Activated CD8-positive, alpha-beta memory T cell treated with anti-CD3 and anti-CD28 coated beads, Interleukin-2, amount 50 U/mL, for 1 hour (primary cell): ENCODE measurements at regions not wholly inside any gene's neighbourhood (a gene's known extent, or its start where the extent isn't known, plus 50 kb on each side); places are given as distances from the start of the nearest gene placed in this dataset.

ENCODE experiments used
- DNase-seq: peaks from one replicate; pipeline ENCODE4 v3.0.0-alpha.2; 2020; ENCODE audit errors: extremely low read depth

DNA sequence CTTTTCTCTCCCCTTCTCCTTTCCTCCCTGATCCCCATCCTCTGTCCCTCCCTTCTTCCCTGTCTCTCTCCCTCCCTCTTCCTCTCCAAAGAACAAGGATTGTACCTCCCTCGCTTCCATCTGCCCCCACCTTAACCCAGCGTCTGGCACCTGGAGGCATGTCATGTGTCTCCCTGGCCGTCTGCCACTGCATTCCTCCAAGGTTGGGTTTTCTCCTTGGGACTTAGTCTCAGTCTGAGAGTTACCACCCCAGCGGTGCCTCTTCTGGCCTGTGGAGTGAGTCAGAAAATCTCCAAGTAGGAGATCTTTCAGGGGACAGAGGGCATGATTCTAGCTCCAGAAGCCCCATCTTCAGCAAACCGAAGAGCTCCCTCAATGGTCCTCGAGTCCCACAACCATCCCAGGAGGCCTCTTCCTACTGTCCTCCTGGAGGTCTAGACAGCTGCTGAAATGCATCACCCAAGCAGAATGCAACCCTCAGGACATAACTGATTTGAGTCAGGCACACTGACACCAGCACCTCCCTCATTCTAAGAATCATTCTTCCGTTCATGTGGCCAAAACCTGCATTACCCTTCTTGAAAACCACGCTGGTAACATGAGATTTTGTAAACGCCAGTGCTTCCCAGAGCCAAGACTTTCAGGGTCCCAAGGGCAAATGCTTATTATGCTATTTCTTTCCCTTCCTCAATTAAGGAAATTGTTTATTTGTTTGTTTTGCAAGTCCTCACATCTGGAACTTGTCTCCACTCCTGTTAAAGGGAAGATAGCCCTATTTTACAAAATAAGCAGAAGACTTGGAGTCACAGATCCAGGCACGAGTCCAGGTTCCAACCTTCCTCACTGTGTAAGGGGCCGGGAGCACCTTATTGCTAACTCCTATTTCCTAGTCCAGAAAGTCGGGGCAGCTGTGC is 463.2 kb downstream of the BCL11B start:
- no peak for DNase-seq

DNA sequence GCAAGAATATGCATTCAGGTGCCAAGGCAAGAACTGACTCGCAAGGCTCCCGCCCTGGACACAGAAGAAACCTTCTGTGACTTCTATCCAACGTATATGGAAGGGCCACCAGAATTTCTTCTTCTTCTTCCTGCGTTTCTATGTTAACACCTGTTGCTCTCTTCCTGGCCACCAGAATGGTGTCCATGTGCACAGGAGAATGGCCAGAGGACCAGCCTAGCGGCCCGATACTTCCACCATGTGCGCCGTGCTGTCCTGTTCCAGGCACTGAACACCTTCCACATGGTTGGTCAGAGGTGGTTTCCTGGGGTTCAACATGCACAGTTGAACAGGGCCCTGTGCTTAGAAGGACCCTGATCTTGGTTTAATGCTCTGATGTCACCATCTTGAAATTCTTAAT is 455.8 kb downstream of the BCL11B start:
- no peak for DNase-seq

GRCh38 chr14:98816720-98817119 is 455.3 kb downstream of the BCL11B start:
- no peak for DNase-seq

DNA sequence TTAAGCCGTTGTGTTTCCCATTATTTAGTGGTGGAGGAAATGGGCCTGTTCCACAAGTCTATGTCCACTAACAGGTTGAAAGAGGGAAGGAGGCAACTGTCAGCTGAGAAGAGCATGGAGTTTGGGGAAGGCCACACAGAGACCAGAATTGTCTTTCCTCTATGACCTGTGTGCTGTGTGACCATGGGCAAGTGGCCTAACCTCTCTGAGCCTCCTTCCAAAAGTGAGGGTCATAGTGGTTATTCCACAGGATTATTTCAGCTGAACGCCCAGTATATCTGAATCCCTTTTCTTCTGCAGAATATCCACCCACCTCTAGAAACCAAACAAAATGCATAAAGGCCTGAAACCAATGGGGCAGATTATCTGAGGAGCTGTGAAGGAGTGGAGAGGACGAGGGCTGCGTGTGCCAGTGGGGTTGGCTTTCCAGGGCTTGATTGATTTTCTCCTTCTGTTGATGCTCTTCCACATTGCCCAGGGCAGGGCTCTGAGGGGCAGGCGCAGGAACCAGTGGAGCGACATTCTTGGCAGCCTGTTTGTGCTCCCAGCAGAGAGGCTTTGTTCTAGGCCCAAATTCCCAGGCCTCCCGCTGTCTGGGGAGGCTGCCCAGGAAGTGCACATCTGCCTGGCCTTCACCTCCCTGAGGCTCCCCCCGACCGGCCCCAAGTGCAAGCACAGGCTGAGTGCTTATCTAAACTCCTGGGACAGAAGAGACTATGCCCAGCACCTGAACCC is 452.7 kb downstream of the BCL11B start:
- DNase-seq: no peak

- no peak for DNase-seq
These were observed 452.2 kb downstream of the BCL11B start for GRCh38 chr14:98819867-98820206.

- DNase-seq: no peak
These were observed 449.1 kb downstream of the BCL11B start for GRCh38 chr14:98822917-98823316.

GRCh38 chr14:98826618-98827017 is 445.4 kb downstream of the BCL11B start:
- DNase-seq: no peak

DNA sequence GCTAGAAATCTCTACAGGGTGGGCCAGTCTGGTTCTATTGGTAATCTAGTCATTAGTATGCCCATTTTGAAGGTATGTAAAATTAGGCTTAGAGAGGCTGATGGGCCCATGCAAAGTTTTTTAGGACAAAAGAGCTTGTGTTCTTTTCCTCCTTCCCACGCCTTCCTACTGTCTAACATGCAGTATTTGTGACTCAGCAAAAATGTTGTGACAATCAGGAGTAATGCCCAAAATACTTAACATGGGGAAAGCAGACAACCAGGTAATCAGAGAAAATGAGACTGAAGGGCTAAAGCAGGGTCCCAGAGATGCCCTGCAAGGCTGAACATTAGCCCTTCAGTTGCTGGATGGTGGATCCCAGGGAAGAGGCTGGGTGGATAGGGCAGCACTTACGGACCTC is 437.9 kb downstream of the BCL11B start:
- no peak for DNase-seq

DNA sequence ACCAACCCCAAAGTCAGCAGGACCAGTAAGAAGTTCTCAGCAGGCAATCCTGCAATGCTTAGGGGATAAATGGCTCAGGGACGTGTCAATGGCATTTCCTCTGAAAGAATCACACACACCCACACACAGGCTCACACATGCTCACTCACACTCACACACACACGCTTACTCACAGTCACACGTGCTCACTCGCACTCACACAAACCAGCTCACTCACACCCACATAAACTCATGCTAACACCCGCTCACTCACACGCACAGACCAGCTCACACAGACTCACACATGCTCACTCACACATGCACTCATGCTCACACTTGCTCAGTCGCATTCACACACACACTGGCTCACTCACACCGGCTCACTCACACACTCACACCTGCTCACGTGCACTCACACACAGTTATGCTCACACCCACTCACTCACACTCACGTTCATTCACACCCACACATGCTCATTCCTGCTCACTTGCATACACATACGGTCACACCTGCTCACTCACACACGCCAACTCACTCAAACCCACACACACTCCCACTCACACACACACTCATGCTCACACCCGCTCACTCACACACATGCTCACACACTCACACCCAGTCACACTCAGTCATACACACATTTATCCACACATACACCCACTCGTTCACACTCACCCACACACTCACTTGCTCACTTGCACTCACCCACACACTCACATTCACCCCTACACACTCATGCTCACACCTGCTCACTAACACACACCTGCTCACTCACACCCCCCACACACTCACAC is 436.8 kb downstream of the BCL11B start:
- no peak for DNase-seq

- no peak for DNase-seq
These were observed 436.2 kb downstream of the BCL11B start for GRCh38 chr14:98835825-98836100.

GRCh38 chr14:98840091-98840490 is 431.9 kb downstream of the BCL11B start:
- DNase-seq: no peak

DNA sequence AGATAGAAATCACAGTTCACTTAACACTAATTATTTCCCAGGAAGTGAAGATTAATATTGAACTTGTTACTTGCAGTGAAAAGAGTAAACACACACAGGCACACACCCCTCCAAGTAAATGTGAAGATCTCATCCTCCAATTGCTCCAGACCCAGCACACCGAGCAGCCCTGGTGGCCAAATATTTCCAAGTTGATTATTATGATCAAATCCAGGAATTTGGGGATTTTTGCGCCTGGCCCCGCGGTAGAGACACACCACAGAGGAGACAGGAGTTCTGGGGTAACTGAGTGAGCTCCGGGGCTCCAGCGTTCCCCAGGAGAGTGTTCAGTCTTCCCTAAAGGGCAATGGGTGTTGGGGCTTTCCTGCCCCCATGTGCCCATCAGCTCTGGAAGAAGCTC is 431.5 kb downstream of the BCL11B start:
- DNase-seq: no peak

DNA sequence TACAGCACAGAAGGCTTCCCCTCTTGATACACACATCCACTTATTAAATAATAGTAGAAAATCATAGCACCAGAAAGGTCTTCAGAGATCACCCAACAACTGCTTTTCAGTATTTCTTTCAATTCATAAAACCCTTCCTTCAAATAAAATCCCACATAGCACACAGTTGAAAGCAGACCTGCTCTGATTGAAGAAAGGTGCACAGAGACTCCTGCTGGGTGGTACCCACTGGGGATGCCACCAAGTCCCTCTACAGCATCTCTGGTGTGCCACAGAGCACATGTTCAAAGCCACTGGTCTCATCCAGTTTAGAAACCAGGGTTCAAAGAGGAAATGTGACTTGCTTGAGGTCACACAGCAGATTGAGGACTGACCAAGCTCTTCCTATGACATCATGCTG is 427.5 kb downstream of the BCL11B start:
- no peak for DNase-seq

DNA sequence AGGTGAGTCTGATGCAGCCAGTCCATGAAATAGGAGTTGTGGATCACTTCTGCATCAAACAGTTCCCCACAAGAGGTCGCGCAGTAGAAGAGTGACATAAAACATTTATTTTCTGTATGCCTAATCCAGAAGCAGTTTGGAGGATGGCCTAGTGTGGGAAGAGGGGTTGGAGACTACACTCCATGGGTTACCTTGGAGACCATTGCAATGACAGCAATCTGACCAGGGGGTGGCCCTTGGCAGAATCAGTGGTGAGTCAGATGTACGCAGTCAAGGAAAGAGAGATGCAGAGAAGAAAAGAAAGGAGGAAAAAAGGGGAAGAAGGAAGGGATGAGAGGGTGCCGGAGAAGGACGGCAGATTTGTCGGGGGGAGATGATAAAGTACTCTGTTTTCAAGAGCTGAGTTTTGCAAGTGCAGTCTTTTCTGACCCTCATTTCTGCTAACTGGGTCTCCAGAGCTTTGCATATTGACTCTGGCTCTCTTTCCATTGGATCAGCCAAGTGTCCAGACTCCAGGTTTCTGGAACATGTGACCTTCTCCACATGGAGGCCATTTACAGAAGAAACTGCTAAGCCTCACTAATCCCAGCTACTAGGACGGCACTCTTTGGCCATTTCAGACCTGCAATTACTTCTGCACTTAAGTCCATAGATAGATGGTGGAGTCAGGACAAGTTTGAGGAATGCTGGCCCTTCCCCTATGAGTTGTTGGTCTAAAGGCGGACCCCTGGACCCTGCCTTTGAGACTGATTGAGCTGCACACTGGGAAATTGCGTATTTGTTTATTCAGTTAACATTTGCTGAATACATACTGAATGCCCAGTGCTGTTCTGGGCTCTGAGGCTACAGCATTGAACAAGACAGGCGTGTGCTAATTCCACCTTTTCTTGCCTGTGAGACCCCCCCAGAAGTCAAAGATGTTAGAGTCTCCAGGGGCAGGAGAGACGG is 424.2 kb downstream of the BCL11B start:
- no peak for DNase-seq

- no peak for DNase-seq
These were observed 418.8 kb downstream of the BCL11B start for GRCh38 chr14:98853063-98853729.

- DNase-seq: no peak
These were observed 415.9 kb downstream of the BCL11B start for GRCh38 chr14:98855926-98856715.

DNA sequence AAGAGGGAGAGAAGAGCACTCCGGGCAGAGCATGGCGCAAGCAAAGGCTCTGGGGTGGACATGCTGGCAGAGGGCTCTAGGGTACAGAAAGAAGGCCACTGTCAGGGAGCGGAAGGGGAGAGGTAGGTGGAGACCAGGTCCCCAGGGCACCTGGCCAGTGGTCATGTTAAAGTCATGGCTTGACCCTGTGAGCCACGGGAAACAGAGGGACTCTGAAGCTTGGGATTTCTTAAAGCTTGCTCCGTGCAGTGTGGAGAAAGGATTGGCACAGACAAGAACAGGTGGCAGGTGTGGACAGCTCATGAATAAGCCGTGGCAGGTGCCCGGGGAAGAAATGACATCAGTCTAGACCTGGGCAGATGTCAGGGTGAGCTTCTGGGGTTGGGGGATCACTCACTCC is 413.8 kb downstream of the BCL11B start:
- no peak for DNase-seq

- DNase-seq: no peak
These were observed 413.4 kb downstream of the BCL11B start for GRCh38 chr14:98858561-98858960.

GRCh38 chr14:98859301-98859700 is 412.7 kb downstream of the BCL11B start:
- DNase-seq: no peak

DNA sequence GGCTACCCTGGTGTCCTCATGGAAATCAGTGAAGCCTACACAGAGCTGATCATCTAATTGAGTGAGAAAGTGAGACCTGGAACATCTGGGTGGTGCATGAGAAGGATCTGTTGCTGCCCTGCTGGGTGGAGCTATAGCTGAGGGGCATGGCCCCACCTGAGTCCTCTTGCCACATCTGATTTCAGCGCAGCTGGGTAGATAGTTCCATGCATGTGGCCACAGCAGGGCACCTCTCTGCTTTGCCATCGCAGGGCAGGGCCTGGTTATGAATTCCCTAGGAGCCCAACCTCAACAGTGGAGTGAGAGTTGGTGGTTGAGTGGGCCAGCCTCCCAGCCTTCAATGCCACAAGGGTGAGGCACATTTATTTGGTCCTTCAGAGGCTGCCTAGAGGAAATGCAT is 407.8 kb downstream of the BCL11B start:
- no peak for DNase-seq
